C4-2B (cell line): ENCODE measurements at regions not wholly inside any gene's neighbourhood (a gene's known extent, or its start where the extent isn't known, plus 50 kb on each side); places are given as distances from the start of the nearest gene placed in this dataset.

Experiments
- H3K27ac ChIP-seq: fragments of 450-650 bp; 2 replicates; pipeline ENCODE4 v1.5.1; 2017
- ZFX ChIP-seq: fragments of 450-650 bp; IDR thresholded peaks from 2 replicates; pipeline ENCODE4 v1.6.1; 2017
- TF ChIP-seq, protein P1 (sequence below): fragments of 450-650 bp; conservative IDR thresholded peaks from 2 replicates; pipeline ENCODE4 v1.5.1; 2017; ENCODE audit warnings: mild to moderate bottlenecking

- no peak for TF ChIP-seq ZFX
- TF ChIP-seq, protein P1, sequence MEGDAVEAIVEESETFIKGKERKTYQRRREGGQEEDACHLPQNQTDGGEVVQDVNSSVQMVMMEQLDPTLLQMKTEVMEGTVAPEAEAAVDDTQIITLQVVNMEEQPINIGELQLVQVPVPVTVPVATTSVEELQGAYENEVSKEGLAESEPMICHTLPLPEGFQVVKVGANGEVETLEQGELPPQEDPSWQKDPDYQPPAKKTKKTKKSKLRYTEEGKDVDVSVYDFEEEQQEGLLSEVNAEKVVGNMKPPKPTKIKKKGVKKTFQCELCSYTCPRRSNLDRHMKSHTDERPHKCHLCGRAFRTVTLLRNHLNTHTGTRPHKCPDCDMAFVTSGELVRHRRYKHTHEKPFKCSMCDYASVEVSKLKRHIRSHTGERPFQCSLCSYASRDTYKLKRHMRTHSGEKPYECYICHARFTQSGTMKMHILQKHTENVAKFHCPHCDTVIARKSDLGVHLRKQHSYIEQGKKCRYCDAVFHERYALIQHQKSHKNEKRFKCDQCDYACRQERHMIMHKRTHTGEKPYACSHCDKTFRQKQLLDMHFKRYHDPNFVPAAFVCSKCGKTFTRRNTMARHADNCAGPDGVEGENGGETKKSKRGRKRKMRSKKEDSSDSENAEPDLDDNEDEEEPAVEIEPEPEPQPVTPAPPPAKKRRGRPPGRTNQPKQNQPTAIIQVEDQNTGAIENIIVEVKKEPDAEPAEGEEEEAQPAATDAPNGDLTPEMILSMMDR: no peak
- H3K27ac ChIP-seq: no peak overlapping the region
These were observed 288.1 kb upstream of the POU1F1 start for GRCh38 chr3:87564438-87564837.

DNA sequence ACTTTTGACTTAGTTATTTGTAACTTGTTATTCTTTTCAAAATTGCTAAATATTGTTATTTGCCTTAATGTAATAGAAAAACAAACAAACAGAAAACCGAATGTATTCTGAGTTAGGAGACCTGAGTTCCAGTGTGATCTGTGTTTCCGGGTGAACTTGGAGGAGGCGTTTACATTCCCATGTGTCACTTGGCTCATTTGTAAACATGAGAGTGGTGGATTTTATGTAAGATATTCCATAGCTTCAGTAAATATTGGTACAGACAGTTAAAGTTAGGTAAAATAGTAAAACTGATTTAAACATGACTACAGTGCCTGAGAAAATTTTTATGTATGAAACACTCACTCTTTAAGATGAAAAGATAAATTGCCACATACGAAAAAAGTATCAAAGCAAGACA lies 287.3 kb upstream of the POU1F1 start:
- H3K27ac ChIP-seq: no peak overlapping the region
- TF ChIP-seq ZFX: no peak
- TF ChIP-seq, protein P1: no peak

DNA sequence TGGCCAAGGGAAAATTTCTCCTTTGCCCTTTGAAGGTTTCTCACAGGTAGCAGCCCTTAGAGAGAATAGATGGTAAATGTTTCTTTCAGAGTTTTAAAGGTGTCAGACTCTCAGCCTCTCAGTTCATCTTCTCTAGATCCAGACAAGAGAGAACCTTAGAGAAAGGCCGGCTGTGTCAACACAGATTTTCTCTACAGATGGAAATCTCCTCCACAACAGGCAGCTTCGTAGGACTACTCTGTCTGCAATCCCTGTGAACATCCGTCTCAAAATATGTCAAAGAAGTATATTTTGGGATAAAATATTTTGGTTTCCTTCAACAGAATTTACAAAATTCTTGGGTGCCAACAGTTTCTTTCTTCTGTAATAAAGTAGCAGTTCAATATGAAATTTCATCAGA lies 282.1 kb upstream of the POU1F1 start:
- no peak overlapping the region for H3K27ac ChIP-seq
- TF ChIP-seq ZFX: no peak
- TF ChIP-seq, protein P1: no peak

DNA sequence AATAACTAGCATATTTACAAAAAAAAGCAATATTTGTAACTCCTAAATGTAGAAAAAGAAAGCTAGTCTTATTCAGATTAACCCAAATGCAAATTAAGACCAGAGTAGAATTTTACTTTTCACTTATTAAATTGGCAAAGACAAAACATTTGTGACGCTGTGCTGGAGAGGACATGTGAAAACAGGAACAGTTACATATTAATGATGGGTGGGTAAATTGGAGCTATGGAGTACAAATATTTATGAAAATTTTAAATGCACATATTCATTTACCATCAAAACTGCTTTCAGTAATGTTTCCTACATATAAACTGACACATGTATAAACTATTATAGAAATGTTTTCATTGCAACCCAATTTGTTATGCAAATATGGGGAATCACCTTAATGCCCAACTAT lies 278.9 kb upstream of the POU1F1 start:
- H3K27ac ChIP-seq: no peak overlapping the region
- TF ChIP-seq, protein P1: no peak

DNA sequence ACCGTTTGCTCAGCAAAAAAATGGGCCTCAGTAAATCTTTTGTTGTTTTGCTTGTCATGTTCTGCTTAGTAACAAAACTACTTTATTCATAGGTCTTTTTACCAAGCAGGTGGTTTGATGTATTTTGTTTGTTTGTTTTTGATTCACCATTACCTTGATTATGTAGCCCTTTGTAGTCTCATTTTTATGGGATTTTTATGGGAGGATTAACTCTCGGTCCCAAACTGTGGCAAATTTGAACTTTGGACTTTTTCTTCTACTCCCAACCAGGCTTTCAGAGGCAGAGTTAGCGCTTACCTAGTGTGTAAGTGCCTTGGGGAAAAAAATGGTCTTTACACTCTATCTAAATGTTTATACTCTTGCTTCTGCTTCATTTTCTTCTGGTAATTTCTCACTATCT lies 276.7 kb upstream of the POU1F1 start:
- H3K27ac ChIP-seq: no peak overlapping the region
- TF ChIP-seq, protein P1: no peak
- no peak for TF ChIP-seq ZFX

DNA sequence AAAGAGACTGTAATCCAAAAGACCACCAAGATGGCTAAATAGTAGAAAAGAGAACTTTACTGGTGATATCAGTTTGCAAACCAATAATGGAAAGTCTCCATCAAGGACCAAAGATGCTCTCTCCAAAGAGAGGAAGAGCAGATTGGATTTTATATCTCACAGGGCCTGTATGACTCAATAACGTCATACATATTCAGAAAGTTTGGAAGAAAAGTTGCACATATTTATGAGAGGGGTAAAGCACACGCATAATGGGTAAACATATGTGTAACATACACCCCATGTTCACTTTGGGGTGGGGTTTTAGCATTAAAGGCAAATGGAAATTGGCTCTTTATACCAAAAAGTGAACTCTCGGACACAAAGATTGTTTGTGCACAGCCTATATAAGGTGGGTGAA lies 274.5 kb upstream of the POU1F1 start:
- TF ChIP-seq, protein P1: no peak
- no peak for TF ChIP-seq ZFX
- H3K27ac ChIP-seq: no peak overlapping the region

DNA sequence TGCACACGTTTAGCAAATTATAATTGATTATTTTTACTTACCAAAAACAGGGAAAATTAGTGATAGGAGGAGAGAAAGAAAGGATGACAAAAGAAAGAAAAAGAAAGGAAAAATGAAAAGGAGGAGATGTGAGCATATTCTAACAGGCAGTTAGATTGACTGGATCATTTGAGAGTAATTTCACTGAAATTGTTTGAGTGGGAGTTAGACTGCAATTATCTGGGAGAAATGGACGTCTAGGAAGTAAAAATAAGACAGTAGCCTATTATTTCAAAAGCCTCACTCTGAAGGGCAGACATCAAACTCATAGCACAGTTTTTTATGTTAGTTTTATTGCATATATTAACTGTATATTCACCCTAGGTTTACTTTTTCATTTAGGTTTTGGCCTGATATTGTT lies 272.8 kb upstream of the POU1F1 start:
- TF ChIP-seq ZFX: no peak
- TF ChIP-seq, protein P1: no peak
- H3K27ac ChIP-seq: no peak overlapping the region

- H3K27ac ChIP-seq: no peak overlapping the region
- TF ChIP-seq ZFX: no peak
- TF ChIP-seq, protein P1: no peak
These were observed 271.9 kb upstream of the POU1F1 start for GRCh38 chr3:87548271-87548670.
